GM19035 (cell line): ENCODE measurements at regions not wholly inside any gene's neighbourhood (a gene's known extent, or its start where the extent isn't known, plus 50 kb on each side); places are given as distances from the start of the nearest gene placed in this dataset.
"Not testable (repeated sequence)": the region's sequence is repeated elsewhere in the genome, so short reads cannot be mapped to it uniquely, and the experiment has no call there.

Experiments used
- ATAC-seq: cut with Tn5 transposase; IDR thresholded peaks from one replicate; pipeline ENCODE4 v1.9.1; 2021; ENCODE audit not compliant: unreplicated experiment

GRCh38 chr1:5768014-5768413 is 224.2 kb downstream of the NPHP4 start:
- ATAC-seq: no peak

- ATAC-seq: not testable (repeated sequence)
These were observed 225.2 kb downstream of the NPHP4 start for GRCh38 chr1:5766996-5767395.

- ATAC-seq: no peak
These were observed 226.0 kb downstream of the NPHP4 start for GRCh38 chr1:5765997-5766913.

DNA sequence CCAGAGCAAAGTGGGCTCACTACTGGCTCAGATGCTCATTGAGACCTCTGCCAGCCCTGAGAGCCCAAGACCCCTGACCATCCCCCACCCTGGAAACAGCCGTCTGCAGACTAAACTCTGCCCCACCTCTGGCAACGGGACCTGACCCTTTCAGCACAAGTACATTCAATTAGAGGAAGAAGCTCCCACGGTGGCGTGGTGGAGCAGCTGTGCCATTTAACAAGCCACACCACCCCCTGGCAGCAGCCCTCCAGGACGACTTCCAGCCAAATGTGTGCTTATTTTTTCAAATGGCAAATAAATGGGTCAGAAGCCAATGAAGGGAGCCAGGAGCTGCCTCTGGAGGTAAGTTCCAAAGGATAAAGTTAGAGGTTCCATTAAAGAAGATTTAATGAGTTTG is 226.7 kb downstream of the NPHP4 start:
- ATAC-seq: no peak

DNA sequence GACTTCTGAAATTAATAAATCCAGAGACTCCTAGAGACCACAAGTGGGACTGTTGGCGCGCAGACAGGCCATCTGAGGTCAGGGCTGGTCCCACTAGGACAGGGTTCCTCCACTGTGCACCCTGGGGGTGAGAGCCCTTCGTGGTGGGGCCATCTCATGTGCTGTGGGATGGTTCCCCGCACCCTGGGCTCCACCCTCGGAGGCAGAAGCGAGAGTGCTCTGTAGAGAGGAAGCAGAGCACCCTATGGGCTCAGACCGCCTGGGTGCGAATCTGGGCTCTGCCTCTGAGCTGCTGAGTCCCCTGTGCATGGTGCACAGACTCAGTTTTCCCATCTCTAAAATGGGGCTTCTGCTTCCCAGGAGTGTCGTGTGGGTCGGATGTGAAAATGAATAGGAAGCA is 227.3 kb downstream of the NPHP4 start:
- no peak for ATAC-seq

DNA sequence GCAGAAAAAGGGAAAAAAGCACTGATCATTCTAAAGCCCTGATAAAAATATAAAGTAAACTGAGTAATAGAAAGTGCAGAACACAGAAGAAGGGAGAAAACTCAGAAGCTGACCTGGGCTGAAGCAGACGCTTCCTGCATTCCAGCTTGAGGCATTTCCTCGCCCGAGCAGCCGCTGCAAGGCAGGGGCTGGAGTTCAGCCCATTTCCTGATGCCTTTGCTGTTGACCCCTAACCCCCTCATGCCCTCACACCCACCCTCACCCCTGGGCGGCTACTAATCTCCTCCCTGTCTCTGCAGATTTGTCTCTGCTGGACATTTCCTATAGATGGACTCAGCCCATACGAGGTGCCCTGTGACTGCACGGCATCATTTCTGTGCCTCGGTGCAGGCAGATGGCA is 227.8 kb downstream of the NPHP4 start:
- ATAC-seq: no peak

DNA sequence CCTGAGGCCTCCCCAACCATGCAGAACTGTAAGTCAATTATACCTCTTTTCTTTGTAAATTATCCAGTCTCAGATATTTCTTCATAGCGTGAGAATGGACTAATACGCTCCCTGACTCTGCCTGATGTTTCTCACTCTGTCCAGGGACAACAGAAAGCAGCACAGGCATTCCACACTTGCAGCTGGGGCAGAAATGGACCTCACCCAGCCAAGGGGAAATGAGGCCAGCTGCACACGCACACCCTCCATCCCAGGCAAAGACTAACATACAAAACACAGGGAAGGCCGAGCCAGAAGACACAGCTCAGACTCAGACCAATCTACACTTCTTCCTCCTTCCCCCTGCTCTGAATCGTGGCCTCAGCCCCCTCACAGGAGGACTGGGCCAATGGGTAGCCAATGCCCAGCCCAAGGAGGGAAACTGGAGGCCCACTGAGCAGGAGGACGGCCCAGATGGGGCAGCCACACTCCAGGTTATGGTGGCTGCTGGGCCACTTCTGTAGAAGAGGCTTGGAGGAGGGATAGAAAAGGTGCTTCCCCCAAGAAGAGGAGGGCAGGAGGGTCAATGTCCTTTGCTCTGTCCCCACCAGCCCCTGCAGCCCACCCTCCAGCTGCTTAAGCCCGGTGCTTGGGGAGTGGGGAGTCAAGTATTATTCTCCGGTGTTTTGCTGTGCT is 228.4 kb downstream of the NPHP4 start:
- no peak for ATAC-seq

DNA sequence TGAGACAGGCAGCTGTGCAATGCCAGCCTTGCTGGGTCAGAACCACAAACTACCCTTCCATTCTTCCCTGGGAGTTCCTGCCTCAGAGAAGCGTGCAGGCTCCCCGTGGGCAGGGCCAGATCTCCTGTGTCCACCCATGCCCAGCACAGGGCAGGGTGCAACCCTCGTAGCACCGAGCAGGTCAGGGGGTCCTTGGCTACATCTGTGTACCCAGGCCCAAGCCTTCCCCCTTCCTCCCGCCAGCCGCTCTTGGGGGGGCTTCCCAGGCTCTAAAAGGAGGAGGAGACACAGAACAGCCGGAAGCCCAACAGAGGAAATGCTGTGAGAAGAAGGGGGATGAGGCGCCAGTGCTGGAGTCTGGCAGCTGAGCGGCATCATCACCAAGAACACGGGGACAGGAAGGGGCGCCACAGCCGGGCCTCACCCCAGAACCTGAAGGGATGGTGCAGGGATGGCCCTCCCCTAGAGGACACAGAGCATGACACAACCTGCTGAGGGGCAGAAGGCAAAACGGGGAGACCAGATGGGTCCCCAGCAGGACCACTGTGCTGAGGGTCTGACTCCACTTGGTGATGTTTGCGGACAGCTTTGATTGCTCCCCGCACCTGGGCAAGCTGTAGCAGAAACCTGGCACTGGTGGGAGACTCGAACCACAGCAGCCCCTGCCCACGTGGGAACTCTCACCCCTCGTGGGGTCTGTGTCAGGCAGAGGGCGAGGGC is 233.2 kb downstream of the NPHP4 start:
- no peak for ATAC-seq

GRCh38 chr1:5758000-5758858 is 234.0 kb downstream of the NPHP4 start:
- ATAC-seq: no peak

DNA sequence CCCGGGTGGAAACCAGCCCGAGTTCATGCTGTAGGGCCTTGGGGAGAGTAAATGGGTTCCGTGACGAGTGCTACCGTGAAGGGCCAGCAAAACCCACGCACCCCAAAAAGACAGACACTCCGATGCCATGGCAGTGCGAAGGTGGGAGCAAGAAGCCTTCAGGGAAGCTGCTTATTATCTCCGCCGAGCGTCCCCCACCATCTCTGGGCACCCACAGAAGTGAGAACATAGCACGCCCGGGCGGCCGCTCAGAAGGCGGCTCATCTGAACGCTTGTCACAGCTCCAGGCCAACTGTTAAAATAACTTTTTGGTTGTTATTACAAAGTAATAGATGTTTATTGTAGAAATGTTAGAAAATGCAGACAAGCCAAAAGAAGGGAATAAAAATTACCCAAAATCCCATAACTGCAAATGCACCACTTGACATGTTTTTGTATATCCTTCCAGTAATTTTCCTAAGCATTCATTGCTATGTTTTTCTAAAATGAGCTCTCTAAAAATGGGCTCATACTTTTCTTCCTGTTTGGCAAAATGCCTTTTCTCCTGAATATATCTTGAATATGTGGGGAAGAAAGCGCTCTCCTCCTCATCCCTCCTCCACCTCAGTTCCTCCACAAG is 234.9 kb downstream of the NPHP4 start:
- ATAC-seq: no peak

GRCh38 chr1:5756434-5757186 is 235.6 kb downstream of the NPHP4 start:
- ATAC-seq: no peak

DNA sequence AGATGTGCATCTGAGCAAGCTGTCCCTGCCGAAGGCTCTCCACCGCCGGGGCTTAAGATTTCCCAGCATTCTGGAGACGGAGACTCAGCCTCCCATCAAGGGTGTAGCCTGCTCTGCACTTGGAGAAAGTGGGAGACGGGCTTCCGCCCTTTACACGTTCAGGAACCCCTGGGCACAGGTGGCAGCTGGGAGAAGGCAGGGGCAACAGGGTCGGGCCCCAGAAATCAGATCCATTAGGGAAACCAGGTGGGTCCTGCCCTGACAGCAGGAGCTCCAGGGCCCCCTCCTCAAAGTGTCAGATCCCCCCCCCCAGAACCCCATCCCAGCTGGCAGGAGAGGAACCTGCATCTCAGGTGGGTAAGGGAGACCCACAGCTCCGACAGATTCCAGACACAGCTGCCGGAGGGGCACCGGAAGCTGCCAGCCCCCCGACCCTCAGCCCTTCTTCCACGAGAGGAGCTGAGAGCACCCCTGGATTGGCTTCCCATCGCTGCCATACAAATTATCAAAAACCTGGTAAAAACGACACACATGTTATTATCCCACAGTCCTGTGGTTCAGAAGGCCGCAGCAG is 236.6 kb downstream of the NPHP4 start:
- no peak for ATAC-seq

GRCh38 chr1:5754817-5755551 is 237.2 kb downstream of the NPHP4 start:
- no peak for ATAC-seq

GRCh38 chr1:5753549-5754421 is 238.4 kb downstream of the NPHP4 start:
- ATAC-seq: no peak

DNA sequence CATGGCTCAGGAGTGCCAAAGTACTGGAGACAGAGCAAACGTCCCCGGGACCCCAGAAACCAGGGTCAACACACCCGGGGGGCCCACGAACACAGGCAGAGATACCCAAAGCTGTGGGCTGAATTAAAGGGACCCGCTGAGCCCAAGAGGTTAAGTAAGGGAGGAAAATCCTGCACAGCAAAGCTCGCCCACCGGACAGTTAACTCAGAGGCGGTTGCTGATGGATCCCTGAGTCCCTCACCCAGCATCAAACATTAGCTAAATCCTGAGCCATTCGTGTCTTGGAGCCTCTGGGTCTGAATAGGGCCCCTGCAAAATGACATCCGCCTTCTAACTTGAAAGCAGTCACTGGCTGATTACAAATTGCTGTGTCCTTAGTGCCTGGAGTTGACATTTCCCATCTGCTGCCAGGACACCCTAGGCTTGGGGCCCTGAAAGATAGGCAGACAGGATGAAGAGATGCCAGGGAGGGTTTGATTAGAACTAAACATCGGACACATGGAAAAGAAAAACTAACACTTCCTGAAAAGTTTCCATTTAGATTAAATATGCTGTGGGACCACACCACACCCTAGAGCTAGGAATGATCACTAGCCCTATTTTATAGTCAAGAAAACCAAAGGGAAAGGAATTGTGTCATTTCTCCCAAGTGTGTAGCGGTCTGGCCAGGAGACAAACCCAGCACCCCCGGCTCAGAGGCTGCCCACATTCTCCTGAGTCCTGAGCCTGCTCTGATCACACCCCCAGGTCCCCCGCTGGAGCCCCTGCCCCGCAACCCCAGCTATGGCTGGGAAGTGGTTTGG is 239.3 kb downstream of the NPHP4 start:
- ATAC-seq: no peak

- no peak for ATAC-seq
These were observed 240.1 kb downstream of the NPHP4 start for GRCh38 chr1:5751833-5752745.
